ENCODE measurements at regions not wholly inside any gene's neighbourhood (a gene's known extent, or its start where the extent isn't known, plus 50 kb on each side); places are given as distances from the start of the nearest gene placed in this dataset.

DNA sequence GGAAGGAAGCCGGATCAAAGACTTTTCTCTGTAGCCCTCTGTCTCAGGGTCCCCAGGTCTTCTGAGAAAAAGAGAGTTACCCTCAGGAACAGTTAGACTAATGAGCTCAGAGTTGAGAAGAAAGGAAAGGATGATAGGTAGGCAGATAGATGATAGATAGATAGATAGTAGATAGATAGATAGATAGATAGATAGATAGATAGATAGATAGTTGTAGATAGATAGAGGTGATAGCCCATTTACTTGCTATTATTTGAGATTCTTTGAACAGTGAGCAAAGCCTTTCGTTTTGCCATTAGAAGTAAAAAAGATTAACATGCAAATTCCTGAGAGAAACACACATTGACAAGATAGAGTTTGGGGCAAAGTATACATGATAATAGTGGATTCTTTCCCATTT, 86.9 kb upstream of the KIT start:
- CTCF ChIA-PET (ENCODE audit: low intra/inter-chr PET ratio) = interaction anchor here (0.6 kb wide), 1 partner anchor 394 kb away, joined by 3 read pairs; no protein-coding TSS in a partner anchor
- H3K79me2 ChIP-seq (ENCODE audit: control insufficient read depth, insufficient read depth, low read length) = no peaks in the 10 kb centered on the region
- in situ Hi-C loops (cut with MboI) (no loop called here), intact Hi-C loops (cut with micrococcal nuclease) (loop anchor here (1.0 to 5.0 kb wide), 2 partner anchors 17 to 86 kb away; partner anchors contain the start of gene KIT)
- H3K4me1 ChIP-seq (replicated peaks in 1 of 2; ENCODE audit: control insufficient read depth in 2 of 2, insufficient read depth in 2 of 2, low read length in 2 of 2) = peaks cover 15 to 45% of the 10 kb centered on the region in 2 experiments
- no peaks in the 10 kb centered on the region for H3K9me1 ChIP-seq (ENCODE audit: control insufficient read depth, insufficient read depth, low read length)
- no peak overlapping the region for H3K4me3 ChIP-seq
- 19% methylated on average over 2 of the region's 2 CpGs for whole genome bisulfite sequencing (ENCODE audit: insufficient coverage, low coverage, missing lambda C conversion rate)
- DNase-seq (ENCODE audit: extremely low read depth in 1 of 4, low spot score in 3 of 4) (no peak), ATAC-seq (no peak), FAIRE-seq (no peak)
- TF ChIP-seq HSF4 (CRISPR knock-in tag; IDR thresholded peaks at IDR 0.05; ENCODE audit: borderline replicate concordance) (no peak), DACH1 (IDR thresholded peaks at IDR 0.05; ENCODE audit: partially characterized antibody) (peak; percentile 99), ZNF232 (CRISPR knock-in tag; IDR thresholded peaks at IDR 0.05) (no peak), GATA2 (CRISPR knock-in tag; IDR thresholded peaks at IDR 0.05) (0 out of 2 replicates have a peak, but pooled peaks have one; percentile 25), THRAP3 (IDR thresholded peaks at IDR 0.05; ENCODE audit: borderline replicate concordance) (0 out of 2 replicates have a peak, but pooled peaks have one; percentile 44), NFXL1 (CRISPR knock-in tag; IDR thresholded peaks at IDR 0.05) (no peak), NFIC (IDR thresholded peaks at IDR 0.05) (no peak), POLR2B (IDR thresholded peaks at IDR 0.05; ENCODE audit: low read depth, partially characterized antibody) (no peak), NCOA4 (IDR thresholded peaks at IDR 0.05; ENCODE audit: partially characterized antibody) (no peak), MECOM (CRISPR knock-in tag; IDR thresholded peaks at IDR 0.05) (no peak), MCM7 (IDR thresholded peaks at IDR 0.05) (peak in 1 of 2 experiments; percentile 73; a peak in 1 of 4 replicates), HNRNPH1 (optimal IDR thresholded peaks at IDR 0.05; ENCODE audit: low read depth, low read length) (no peak), FUS (optimal IDR thresholded peaks at IDR 0.05; ENCODE audit: low read depth, low read length) (no peak), ZC3H11A (IDR thresholded peaks at IDR 0.05; ENCODE audit: low read depth, low read length) (no peak), HDAC1 (IDR thresholded peaks at IDR 0.05) (peak in 1 of 2 experiments; percentile 8; a peak in 1 of 4 replicates), TRIM24 (IDR thresholded peaks at IDR 0.05) (no peak), GATAD2B (IDR thresholded peaks at IDR 0.05; ENCODE audit: borderline replicate concordance) (peak; percentile 89), FOXJ2 (tag; IDR thresholded peaks at IDR 0.05) (no peak), TARDBP (IDR thresholded peaks at IDR 0.05) (no peak), ZNF224 (CRISPR knock-in tag; IDR thresholded peaks at IDR 0.05) (no peak), CREBBP (IDR thresholded peaks at IDR 0.05; ENCODE audit: low read depth, low read length) (peak; percentile 80)
- TF ChIP-seq, protein P1, sequence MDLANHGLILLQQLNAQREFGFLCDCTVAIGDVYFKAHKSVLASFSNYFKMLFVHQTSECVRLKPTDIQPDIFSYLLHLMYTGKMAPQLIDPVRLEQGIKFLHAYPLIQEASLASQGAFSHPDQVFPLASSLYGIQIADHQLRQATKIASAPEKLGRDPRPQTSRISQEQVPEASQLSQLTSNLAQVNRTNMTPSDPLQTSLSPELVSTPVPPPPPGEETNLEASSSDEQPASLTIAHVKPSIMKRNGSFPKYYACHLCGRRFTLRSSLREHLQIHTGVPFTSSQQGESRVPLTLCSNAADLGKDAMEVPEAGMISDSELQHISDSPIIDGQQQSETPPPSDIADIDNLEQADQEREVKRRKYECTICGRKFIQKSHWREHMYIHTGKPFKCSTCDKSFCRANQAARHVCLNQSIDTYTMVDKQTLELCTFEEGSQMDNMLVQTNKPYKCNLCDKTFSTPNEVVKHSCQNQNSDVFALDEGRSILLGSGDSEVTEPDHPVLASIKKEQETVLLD (IDR thresholded peaks at IDR 0.05) = peak; percentile 90
- H3K36me3 ChIP-seq (ENCODE audit: control insufficient read depth, insufficient read depth, low read length) = no peaks in the 10 kb centered on the region
- H3K9ac ChIP-seq (ENCODE audit: insufficient read depth in 1 of 2, low read depth in 2 of 2, low read length in 2 of 2) = peak overlapping the region in 1 of 2 experiments; percentile 37; a peak in 2 of 4 replicates
- POLR2A ChIA-PET = interaction anchor here (1.0 to 1.5 kb wide), 4 partner anchors 13 to 17 kb away, joined by 3 read pairs; no protein-coding TSS in a partner anchor
- no peaks in the 10 kb centered on the region for H4K20me1 ChIP-seq (replicated peaks; ENCODE audit: control insufficient read depth, insufficient read depth, low read length)
- H3K4me2 ChIP-seq (ENCODE audit: insufficient read depth, low read length) = peak overlapping the region; percentile 67
- H3K9me3 ChIP-seq (replicated peaks; ENCODE audit: control insufficient read depth, insufficient read depth, low read depth, low read length) = 0 out of 2 replicates have a peak, but pooled peaks cover 3% of the 10 kb centered on the region
- no peaks in the 10 kb centered on the region for H3K27me3 ChIP-seq (ENCODE audit: control insufficient read depth in 2 of 2, insufficient read depth in 2 of 2, low read length in 2 of 2)
- H2AFZ ChIP-seq (ENCODE audit: low read depth, low read length) = no peak overlapping the region
- no TSS peak for BruUV-seq (replicated peaks)
- peak overlapping the region; percentile 76 for H3K27ac ChIP-seq (ENCODE audit: extremely low read depth, low read depth, low read length)
